HL-60 (cell line): ENCODE measurements at regions not wholly inside any gene's neighbourhood (a gene's known extent, or its start where the extent isn't known, plus 50 kb on each side); places are given as distances from the start of the nearest gene placed in this dataset.

Source experiments
- CTCF ChIP-seq: IDR thresholded peaks from one replicate; pipeline ENCODE4 v1.5.1; 2011; ENCODE audit warnings: low read length, control low read depth, inconsistent platforms; ENCODE audit not compliant: insufficient read depth
- POLR2AphosphoS5 ChIP-seq: IDR thresholded peaks from 2 replicates; pipeline ENCODE4 v1.6.1; 2012; ENCODE audit warnings: low read depth

GRCh38 chr6:40933864-40934263 lies 105.2 kb downstream of the UNC5CL start:
- no peak for TF ChIP-seq CTCF
- TF ChIP-seq POLR2AphosphoS5 = no peak
